ENCODE measurements at regions not wholly inside any gene's neighbourhood (a gene's known extent, or its start where the extent isn't known, plus 50 kb on each side); places are given as distances from the start of the nearest gene placed in this dataset.

GRCh38 chr18:34959211-34959829, 81.9 kb upstream of the MAPRE2 start:
- TF ChIP-seq POU2F2 (IDR thresholded peaks at IDR 0.05; ENCODE audit: low read depth, low read length) = no peak
- TF ChIP-seq TAF1 (IDR thresholded peaks at IDR 0.05; ENCODE audit: low read depth, low read length) = no peak
- no peak for TF ChIP-seq POLR2AphosphoS5 (IDR thresholded peaks at IDR 0.05; ENCODE audit: low read depth, low read length)
- TF ChIP-seq PAX5 (IDR thresholded peaks at IDR 0.05; ENCODE audit: insufficient read depth, low read length, severe bottlenecking) = no peak
- no peak for TF ChIP-seq SPI1 (IDR thresholded peaks at IDR 0.05; ENCODE audit: low read depth, low read length)
- TF ChIP-seq POLR2A (IDR thresholded peaks at IDR 0.05; ENCODE audit: low read depth, low read length) = no peak
- DNase-seq (ENCODE audit: insufficient read length, low spot score) (no peak), FAIRE-seq (no peak)

- no peak for FAIRE-seq
- DNase-seq (ENCODE audit: insufficient read length, low spot score) = no peak
These were observed 81.2 kb upstream of the MAPRE2 start for GRCh38 chr18:34959989-34960388.

DNA sequence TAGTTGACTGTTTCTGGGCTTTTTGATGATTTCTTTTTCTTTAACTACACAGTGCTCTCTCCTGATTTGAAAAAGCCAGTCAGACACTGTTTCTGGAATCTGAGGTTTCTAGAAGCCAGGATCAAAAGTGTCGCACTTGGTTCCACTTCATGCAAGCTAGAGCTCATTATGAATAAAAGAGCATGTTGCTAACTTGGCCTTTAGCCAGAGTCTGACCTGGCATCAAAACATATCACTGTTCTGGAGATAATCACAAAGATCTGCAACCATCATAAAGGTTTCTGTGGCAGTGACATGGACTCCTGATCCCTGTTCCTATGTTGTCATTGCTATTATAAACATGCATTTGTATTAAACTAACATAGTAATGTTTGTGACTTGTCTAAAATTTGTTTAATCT, 76.1 kb upstream of the MAPRE2 start:
- no peak for TF ChIP-seq TAF1 (IDR thresholded peaks at IDR 0.05; ENCODE audit: low read depth, low read length)
- TF ChIP-seq SPI1 (IDR thresholded peaks at IDR 0.05; ENCODE audit: low read depth, low read length) = no peak
- no peak for TF ChIP-seq POU2F2 (IDR thresholded peaks at IDR 0.05; ENCODE audit: low read depth, low read length)
- TF ChIP-seq POLR2A (IDR thresholded peaks at IDR 0.05; ENCODE audit: low read depth, low read length) = no peak
- TF ChIP-seq PAX5 (IDR thresholded peaks at IDR 0.05; ENCODE audit: insufficient read depth, low read length, severe bottlenecking) = no peak
- TF ChIP-seq POLR2AphosphoS5 (IDR thresholded peaks at IDR 0.05; ENCODE audit: low read depth, low read length) = no peak
- DNase-seq (ENCODE audit: insufficient read length, low spot score) (no peak), FAIRE-seq (no peak)

More at GRCh38 chr18:34959989-34960388, 81.2 kb upstream of the MAPRE2 start:
- TF ChIP-seq POLR2A (IDR thresholded peaks at IDR 0.05; ENCODE audit: low read depth, low read length) (no peak), POLR2AphosphoS5 (IDR thresholded peaks at IDR 0.05; ENCODE audit: low read depth, low read length) (no peak), TAF1 (IDR thresholded peaks at IDR 0.05; ENCODE audit: low read depth, low read length) (no peak), SPI1 (IDR thresholded peaks at IDR 0.05; ENCODE audit: low read depth, low read length) (no peak), POU2F2 (IDR thresholded peaks at IDR 0.05; ENCODE audit: low read depth, low read length) (no peak), PAX5 (IDR thresholded peaks at IDR 0.05; ENCODE audit: insufficient read depth, low read length, severe bottlenecking) (no peak)

DNA sequence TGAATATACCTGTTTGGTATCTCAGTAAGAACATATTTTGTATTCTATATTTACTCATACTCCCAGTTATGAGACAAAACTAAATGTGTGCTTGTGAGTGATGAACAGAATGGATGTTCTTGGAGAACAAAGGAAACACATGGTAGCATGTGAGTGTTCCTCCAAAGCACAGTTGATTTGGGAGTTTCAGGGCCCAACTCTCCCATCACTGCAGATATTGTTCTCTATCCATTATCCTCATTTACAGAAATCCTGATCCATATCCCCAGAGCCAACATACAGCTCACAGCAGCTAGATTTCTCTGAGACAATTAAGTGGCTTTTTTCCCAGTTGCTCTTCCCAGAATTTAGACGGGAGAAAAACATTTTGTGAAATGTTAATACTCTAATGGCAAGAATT, 75.6 kb upstream of the MAPRE2 start:
- TF ChIP-seq PAX5 (IDR thresholded peaks at IDR 0.05; ENCODE audit: insufficient read depth, low read length, severe bottlenecking) = no peak
- no peak for TF ChIP-seq TAF1 (IDR thresholded peaks at IDR 0.05; ENCODE audit: low read depth, low read length)
- DNase-seq (ENCODE audit: insufficient read length, low spot score) (no peak), FAIRE-seq (no peak)

GRCh38 chr18:34970106-34970505, 71.1 kb upstream of the MAPRE2 start:
- FAIRE-seq (no peak), DNase-seq (ENCODE audit: insufficient read length, low spot score) (no peak)
- TF ChIP-seq TAF1 (IDR thresholded peaks at IDR 0.05; ENCODE audit: low read depth, low read length) = no peak
- no peak for TF ChIP-seq SPI1 (IDR thresholded peaks at IDR 0.05; ENCODE audit: low read depth, low read length)
- TF ChIP-seq POLR2AphosphoS5 (IDR thresholded peaks at IDR 0.05; ENCODE audit: low read depth, low read length) = no peak
- TF ChIP-seq PAX5 (IDR thresholded peaks at IDR 0.05; ENCODE audit: insufficient read depth, low read length, severe bottlenecking) = no peak
- no peak for TF ChIP-seq POU2F2 (IDR thresholded peaks at IDR 0.05; ENCODE audit: low read depth, low read length)
- no peak for TF ChIP-seq POLR2A (IDR thresholded peaks at IDR 0.05; ENCODE audit: low read depth, low read length)

- no peak for FAIRE-seq
These were observed 69.9 kb upstream of the MAPRE2 start for GRCh38 chr18:34971313-34971712.

GRCh38 chr18:34972765-34973414, 68.3 kb upstream of the MAPRE2 start:
- TF ChIP-seq POLR2AphosphoS5 (IDR thresholded peaks at IDR 0.05; ENCODE audit: low read depth, low read length) = no peak
- no peak for TF ChIP-seq TAF1 (IDR thresholded peaks at IDR 0.05; ENCODE audit: low read depth, low read length)
- TF ChIP-seq POLR2A (IDR thresholded peaks at IDR 0.05; ENCODE audit: low read depth, low read length) = no peak
- TF ChIP-seq PAX5 (IDR thresholded peaks at IDR 0.05; ENCODE audit: insufficient read depth, low read length, severe bottlenecking) = no peak
- TF ChIP-seq SPI1 (IDR thresholded peaks at IDR 0.05; ENCODE audit: low read depth, low read length) = no peak
- no peak for TF ChIP-seq POU2F2 (IDR thresholded peaks at IDR 0.05; ENCODE audit: low read depth, low read length)
- DNase-seq (ENCODE audit: insufficient read length, low spot score) (no peak), FAIRE-seq (no peak)

More at GRCh38 chr18:34971313-34971712, 69.9 kb upstream of the MAPRE2 start:
- DNase-seq (ENCODE audit: insufficient read length, low spot score) = no peak
- TF ChIP-seq POLR2A (IDR thresholded peaks at IDR 0.05; ENCODE audit: low read depth, low read length) = no peak

DNA sequence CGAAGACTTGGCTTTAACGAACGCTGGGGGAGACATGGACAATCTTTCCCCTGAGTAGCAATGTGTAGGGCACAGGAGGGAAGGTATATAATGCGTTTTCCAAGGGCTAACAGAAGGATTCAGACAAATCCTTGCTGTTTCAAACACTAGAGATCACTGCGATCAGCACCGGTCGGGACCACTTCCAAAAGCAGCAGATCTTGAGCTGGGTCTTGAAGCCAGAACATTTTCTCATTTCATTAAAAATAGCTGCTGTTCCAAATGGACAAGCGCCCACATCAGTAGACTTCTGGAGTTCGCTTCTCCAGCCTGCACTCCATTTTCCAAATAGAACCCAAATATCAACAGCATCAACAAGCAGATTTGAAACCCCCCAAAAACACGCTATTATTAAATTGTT, 65.1 kb upstream of the MAPRE2 start:
- DNase-seq (ENCODE audit: insufficient read length, low spot score) (no peak), FAIRE-seq (no peak)
- TF ChIP-seq PAX5 (IDR thresholded peaks at IDR 0.05; ENCODE audit: insufficient read depth, low read length, severe bottlenecking) = no peak
- no peak for TF ChIP-seq POLR2A (IDR thresholded peaks at IDR 0.05; ENCODE audit: low read depth, low read length)
- TF ChIP-seq TAF1 (IDR thresholded peaks at IDR 0.05; ENCODE audit: low read depth, low read length) = no peak
- no peak for TF ChIP-seq POLR2AphosphoS5 (IDR thresholded peaks at IDR 0.05; ENCODE audit: low read depth, low read length)
- TF ChIP-seq SPI1 (IDR thresholded peaks at IDR 0.05; ENCODE audit: low read depth, low read length) = no peak
- no peak for TF ChIP-seq POU2F2 (IDR thresholded peaks at IDR 0.05; ENCODE audit: low read depth, low read length)

DNA sequence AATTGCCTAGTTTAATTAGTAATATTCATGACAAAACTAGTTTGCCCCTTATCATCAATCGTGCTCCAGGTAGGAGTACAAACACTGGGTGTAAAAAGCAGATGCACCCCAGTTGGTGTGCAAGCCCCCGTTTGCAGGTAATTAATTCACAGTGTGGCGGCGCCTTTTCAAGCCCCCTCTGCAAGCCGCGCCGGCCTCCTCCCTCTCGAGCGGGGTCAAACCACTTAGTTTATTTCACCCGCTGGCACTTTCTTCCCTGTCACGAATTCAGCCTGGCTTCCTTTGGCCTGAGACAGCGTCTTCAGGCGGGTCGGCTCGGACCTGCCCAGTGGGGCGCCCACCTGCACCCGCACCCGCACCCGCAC, 64.7 kb upstream of the MAPRE2 start:
- no peak for TF ChIP-seq POU2F2 (IDR thresholded peaks at IDR 0.05; ENCODE audit: low read depth, low read length)
- no peak for TF ChIP-seq POLR2A (IDR thresholded peaks at IDR 0.05; ENCODE audit: low read depth, low read length)
- TF ChIP-seq POLR2AphosphoS5 (IDR thresholded peaks at IDR 0.05; ENCODE audit: low read depth, low read length) = no peak
- no peak for TF ChIP-seq PAX5 (IDR thresholded peaks at IDR 0.05; ENCODE audit: insufficient read depth, low read length, severe bottlenecking)
- no peak for TF ChIP-seq TAF1 (IDR thresholded peaks at IDR 0.05; ENCODE audit: low read depth, low read length)
- TF ChIP-seq SPI1 (IDR thresholded peaks at IDR 0.05; ENCODE audit: low read depth, low read length) = no peak
- DNase-seq (ENCODE audit: insufficient read length, low spot score) = no peak
- FAIRE-seq = no peak
